Body of pancreas (tissue), 4 donors: ENCODE measurements at regions not wholly inside any gene's neighbourhood (a gene's known extent, or its start where the extent isn't known, plus 50 kb on each side); places are given as distances from the start of the nearest gene placed in this dataset.

Experiments used
- POLR2A ChIP-seq, 3 donors: fragments of 450-650 bp; IDR thresholded peaks; one replicate each; pipeline ENCODE4 v1.6.1; 2016; ENCODE audit warnings: antibody characterized with exemption in 3 of 3, mild to moderate bottlenecking in 2 of 3
- TF ChIP-seq, protein P1 (sequence below), 7 experiments: fragments of 450-650 bp in 4 of 7; fragments of 200-600 bp in 3 of 7; sonication (generic) in 3 of 7; IDR thresholded peaks; one replicate each; pipeline ENCODE4 v1.5.1; 2016 to 2019; ENCODE audit warnings: antibody characterized with exemption in 7 of 7

DNA sequence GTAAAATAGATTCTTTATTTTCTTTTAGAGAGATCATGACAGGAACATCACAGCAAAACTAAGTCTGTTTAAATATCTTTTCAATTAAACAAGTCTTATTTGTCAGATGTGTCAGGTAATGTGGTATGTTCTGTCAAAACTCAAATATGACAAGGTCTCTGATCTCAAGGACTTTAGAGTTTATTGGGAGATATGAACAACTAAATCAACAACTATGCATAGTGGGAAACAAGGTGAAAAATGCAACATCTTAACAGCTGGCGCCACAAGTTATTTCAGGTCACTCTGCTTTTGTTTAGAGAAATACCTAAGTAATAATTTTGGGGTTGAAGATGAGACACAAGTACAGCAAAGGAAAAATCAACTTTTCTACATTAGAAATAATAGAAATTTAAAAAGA, 779.4 kb upstream of the ADGRL4 start:
- TF ChIP-seq, protein P1, sequence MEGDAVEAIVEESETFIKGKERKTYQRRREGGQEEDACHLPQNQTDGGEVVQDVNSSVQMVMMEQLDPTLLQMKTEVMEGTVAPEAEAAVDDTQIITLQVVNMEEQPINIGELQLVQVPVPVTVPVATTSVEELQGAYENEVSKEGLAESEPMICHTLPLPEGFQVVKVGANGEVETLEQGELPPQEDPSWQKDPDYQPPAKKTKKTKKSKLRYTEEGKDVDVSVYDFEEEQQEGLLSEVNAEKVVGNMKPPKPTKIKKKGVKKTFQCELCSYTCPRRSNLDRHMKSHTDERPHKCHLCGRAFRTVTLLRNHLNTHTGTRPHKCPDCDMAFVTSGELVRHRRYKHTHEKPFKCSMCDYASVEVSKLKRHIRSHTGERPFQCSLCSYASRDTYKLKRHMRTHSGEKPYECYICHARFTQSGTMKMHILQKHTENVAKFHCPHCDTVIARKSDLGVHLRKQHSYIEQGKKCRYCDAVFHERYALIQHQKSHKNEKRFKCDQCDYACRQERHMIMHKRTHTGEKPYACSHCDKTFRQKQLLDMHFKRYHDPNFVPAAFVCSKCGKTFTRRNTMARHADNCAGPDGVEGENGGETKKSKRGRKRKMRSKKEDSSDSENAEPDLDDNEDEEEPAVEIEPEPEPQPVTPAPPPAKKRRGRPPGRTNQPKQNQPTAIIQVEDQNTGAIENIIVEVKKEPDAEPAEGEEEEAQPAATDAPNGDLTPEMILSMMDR (IDR thresholded peaks at IDR 0.05) = no peak
- TF ChIP-seq POLR2A (IDR thresholded peaks at IDR 0.05) = no peak
